Right lobe of liver (tissue), 4 donors: ENCODE measurements at regions not wholly inside any gene's neighbourhood (a gene's known extent, or its start where the extent isn't known, plus 50 kb on each side); places are given as distances from the start of the nearest gene placed in this dataset.

Experiments used
- CTCF ChIP-seq, 4 donors: fragments of 200-600 bp in 3 of 4; fragments of 450-650 bp in 1 of 4; IDR thresholded peaks; one replicate each; pipeline versions ENCODE4 v1.5.1 to v1.8.0; 2016 to 2022; ENCODE audit warnings: antibody characterized with exemption in 4 of 4, mild to moderate bottlenecking in 2 of 4
- POLR2A ChIP-seq: fragments of 450-650 bp; IDR thresholded peaks from one replicate; pipeline ENCODE4 v1.6.1; 2017; ENCODE audit warnings: antibody characterized with exemption, mild to moderate bottlenecking
- donor health status: DM: no; HTN: no; CAD: no.
- donor health status: DM: no; HTN: no; CAD: no.
- donor health status: DM: no; HTN: yes; CAD: no.

DNA sequence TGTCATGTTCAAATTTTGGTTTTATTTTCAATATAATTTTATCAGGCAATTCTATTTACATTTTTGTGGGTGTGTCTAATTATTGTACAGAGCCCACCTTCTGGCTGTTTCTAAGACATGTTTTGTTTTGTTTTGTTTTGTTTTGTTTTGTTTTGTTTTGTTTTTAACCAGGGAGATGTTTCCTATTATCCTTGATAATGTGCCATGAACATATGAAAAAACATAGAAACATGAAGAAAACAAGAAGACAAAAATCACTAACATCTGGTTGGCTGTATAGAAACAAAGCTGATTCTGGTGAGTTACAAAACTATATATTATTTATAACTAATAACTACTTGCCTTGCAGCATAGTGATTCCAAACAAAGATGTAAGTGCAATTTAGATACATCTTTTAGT is 128.1 kb upstream of the TRPC4 start:
- no peak for TF ChIP-seq CTCF (IDR thresholded peaks at IDR 0.05)
- TF ChIP-seq POLR2A = no peak
